ENCODE measurements at regions not wholly inside any gene's neighbourhood (a gene's known extent, or its start where the extent isn't known, plus 50 kb on each side); places are given as distances from the start of the nearest gene placed in this dataset.

DNA sequence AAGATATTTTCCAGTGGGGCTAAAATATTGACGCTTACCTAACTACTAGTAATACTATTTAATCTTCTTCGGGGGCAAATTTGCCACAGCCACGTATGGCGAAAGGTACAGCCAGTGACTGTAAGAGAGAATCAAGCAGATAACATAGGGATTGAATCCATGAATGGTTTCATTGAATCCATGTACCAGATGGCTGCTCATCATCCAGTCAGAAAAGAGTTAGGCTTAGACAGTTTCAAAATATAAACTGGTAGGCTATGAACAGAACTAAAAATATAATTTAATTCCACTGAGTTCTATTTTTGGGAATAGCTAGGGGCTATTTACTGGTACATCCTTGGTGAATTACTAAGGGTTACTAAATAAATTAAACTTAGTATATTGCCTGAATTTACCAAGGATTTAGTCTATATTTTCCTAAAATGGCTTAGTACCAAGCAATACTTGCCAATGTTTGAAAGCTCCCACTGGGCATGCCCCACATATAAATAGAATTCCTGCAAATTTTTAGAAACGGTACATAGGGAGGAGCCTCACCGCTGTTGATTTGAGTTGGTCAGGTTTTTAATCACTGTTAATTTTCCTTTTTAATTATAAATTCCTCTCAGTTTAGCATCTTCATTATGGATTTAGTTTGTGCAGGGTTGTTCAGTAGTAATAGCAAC, 55.8 kb upstream of the VLDLR start:
- no TSS peak for BruUV-seq (replicated peaks)
- Histone ChIP-seq H3K4me3 (replicated peaks in 1 of 3; ENCODE audit: insufficient read depth in 1 of 3, low read depth in 1 of 3, low read length in 3 of 3) (no peak overlapping the region), H3K36me3 (ENCODE audit: control insufficient read depth in 2 of 2, extremely low read depth in 1 of 2, insufficient read depth in 2 of 2, low read length in 2 of 2) (no peaks in the 10 kb centered on the region), H3K4me2 (ENCODE audit: insufficient read depth, low read length) (no peak overlapping the region), H3K9me1 (replicated peaks; ENCODE audit: control insufficient read depth, extremely low read depth, insufficient read depth, low read length) (no peaks in the 10 kb centered on the region), H3K27ac (ENCODE audit: insufficient read depth, low read depth, low read length) (no peak overlapping the region), H2AFZ (ENCODE audit: low read depth, low read length) (no peak overlapping the region), H3K4me1 (ENCODE audit: control insufficient read depth, extremely low read depth, insufficient read depth, low read length) (no peaks in the 10 kb centered on the region), H4K20me1 (replicated peaks; ENCODE audit: control insufficient read depth, extremely low read depth, insufficient read depth, low read length) (no peaks in the 10 kb centered on the region), H3K9me3 (replicated peaks; ENCODE audit: control insufficient read depth, insufficient read depth, low read length) (no peaks in the 10 kb centered on the region), H3K9ac (replicated peaks; ENCODE audit: extremely low read depth, insufficient read depth, low read length) (no peak overlapping the region), H3K79me2 (ENCODE audit: control insufficient read depth, insufficient read depth, low read length) (no peaks in the 10 kb centered on the region), H3K27me3 (ENCODE audit: control insufficient read depth in 2 of 2, insufficient read depth in 2 of 2, low read length in 2 of 2) (no peaks in the 10 kb centered on the region)
- ChIA-PET POLR2A (no interaction called here), CTCF (no interaction called here)
- DNase-seq (ENCODE audit: low read depth, low spot score), result no peak
- no peak for FAIRE-seq
- dilution Hi-C loops (cut with MboI; ENCODE audit: extremely low pct_ligation_motif_present, low sequenced_read_pairs), result no loop called here
- intact Hi-C loops (cut with micrococcal nuclease), result no loop called here
- TF ChIP-seq, protein P1, sequence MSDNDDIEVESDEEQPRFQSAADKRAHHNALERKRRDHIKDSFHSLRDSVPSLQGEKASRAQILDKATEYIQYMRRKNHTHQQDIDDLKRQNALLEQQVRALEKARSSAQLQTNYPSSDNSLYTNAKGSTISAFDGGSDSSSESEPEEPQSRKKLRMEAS (IDR thresholded peaks at IDR 0.05; ENCODE audit: insufficient read depth, insufficient read length), result no peak
- TF ChIP-seq POLR2AphosphoS5 (IDR thresholded peaks at IDR 0.05; ENCODE audit: insufficient read depth, low read depth, low read length) (no peak), FOS (IDR thresholded peaks at IDR 0.05; ENCODE audit: borderline replicate concordance, insufficient read depth, low read length) (no peak), EZH2 (IDR thresholded peaks at IDR 0.05; ENCODE audit: borderline replicate concordance, low read depth, low read length, severe bottlenecking) (no peak), MYC (IDR thresholded peaks at IDR 0.05; ENCODE audit: low read depth, low read length) (no peak), GATA2 (IDR thresholded peaks at IDR 0.05; ENCODE audit: insufficient read depth, insufficient read length, low read depth, low read length) (no peak), JUN (IDR thresholded peaks at IDR 0.05; ENCODE audit: borderline replicate concordance, insufficient read depth, insufficient read length, low read depth) (no peak), POLR2A (IDR thresholded peaks at IDR 0.05; ENCODE audit: low read depth, low read length) (no peak)
- TF ChIP-seq, protein P2, sequence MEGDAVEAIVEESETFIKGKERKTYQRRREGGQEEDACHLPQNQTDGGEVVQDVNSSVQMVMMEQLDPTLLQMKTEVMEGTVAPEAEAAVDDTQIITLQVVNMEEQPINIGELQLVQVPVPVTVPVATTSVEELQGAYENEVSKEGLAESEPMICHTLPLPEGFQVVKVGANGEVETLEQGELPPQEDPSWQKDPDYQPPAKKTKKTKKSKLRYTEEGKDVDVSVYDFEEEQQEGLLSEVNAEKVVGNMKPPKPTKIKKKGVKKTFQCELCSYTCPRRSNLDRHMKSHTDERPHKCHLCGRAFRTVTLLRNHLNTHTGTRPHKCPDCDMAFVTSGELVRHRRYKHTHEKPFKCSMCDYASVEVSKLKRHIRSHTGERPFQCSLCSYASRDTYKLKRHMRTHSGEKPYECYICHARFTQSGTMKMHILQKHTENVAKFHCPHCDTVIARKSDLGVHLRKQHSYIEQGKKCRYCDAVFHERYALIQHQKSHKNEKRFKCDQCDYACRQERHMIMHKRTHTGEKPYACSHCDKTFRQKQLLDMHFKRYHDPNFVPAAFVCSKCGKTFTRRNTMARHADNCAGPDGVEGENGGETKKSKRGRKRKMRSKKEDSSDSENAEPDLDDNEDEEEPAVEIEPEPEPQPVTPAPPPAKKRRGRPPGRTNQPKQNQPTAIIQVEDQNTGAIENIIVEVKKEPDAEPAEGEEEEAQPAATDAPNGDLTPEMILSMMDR (IDR thresholded peaks at IDR 0.05; ENCODE audit: extremely low read depth in 1 of 2, insufficient read depth in 1 of 2, low read depth in 1 of 2, low read length in 2 of 2), result no peak
